Activated CD8-positive, alpha-beta memory T cell treated with anti-CD3 and anti-CD28 coated beads for 48 hours (primary cell): ENCODE measurements at regions not wholly inside any gene's neighbourhood (a gene's known extent, or its start where the extent isn't known, plus 50 kb on each side); places are given as distances from the start of the nearest gene placed in this dataset.
"Not testable (repeated sequence)": the region's sequence is repeated elsewhere in the genome, so short reads cannot be mapped to it uniquely, and the experiment has no call there.

ENCODE experiments used
- DNase-seq, 3 experiments: peaks; one replicate each; pipeline ENCODE4 v3.0.0-alpha.2; 2020; ENCODE audit warnings: low read depth in 2 of 3, low spot score in 2 of 3

GRCh38 chr2:62412347-62412742 is 93.7 kb downstream of the TMEM17 start:
- DNase-seq, result no peak

GRCh38 chr2:62410926-62411456 is 95.0 kb downstream of the TMEM17 start:
- no peak for DNase-seq

DNA sequence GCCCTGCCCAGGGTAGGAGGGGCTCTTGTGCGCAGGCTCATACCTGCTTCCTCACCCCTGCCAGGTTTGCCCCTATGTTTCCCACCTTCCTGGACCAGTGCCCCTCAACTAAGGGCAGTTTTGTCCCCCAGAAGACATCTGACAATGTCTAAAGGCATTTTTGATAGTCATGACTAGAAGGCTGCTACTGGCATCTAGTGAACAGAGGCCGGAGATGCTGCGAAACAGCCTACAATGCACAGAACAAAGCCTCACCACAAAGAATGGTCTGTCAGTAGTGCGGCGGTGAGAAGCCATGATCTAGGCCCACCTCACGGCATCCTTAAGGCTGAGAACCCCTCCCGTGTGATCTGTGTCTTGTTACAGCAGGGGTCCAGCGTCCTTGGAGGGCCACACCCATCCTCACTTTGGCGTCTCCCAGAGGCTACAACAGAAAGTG is 96.0 kb downstream of the TMEM17 start:
- DNase-seq, result no peak

DNA sequence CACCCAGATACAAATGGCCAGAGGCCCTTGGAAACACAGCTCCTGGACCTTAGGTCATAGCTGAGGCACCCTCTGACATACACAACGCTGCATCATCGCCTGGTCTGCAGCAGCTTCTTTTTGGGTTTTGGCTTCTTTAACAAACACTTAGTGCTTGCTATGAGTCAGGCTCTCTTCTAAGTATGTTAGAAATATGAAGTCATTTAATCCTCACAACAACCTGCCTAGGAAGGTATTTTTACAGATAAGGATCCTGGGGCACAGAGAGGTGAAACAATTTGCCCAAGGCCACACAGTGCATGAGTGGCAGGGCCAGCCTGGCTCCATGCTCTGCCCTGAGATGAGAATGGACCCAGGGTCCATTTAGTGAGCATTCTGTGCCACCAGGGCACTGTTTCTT is 96.6 kb downstream of the TMEM17 start:
- no peak for DNase-seq

GRCh38 chr2:62408241-62408677 is 97.7 kb downstream of the TMEM17 start:
- no peak for DNase-seq

DNA sequence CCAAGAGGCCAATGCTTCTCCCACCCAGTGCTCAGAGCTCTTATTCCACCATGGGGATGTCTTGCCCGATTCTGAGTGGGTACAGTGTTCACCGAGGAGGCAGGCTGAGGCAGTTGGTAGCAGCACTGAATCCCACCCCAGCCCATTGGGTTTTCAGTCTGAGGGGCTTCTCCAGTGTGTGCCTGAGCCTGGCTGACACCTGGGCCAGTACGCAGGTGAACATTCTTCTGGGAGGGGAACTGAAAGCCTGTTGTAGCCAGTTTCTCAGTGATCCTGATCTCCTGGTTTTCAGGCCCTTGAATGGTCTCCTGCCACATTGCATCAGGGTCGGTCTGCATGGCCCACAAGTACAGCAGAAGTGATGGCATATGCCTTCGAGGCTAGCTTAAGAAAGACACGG is 98.2 kb downstream of the TMEM17 start:
- DNase-seq, result no peak

DNA sequence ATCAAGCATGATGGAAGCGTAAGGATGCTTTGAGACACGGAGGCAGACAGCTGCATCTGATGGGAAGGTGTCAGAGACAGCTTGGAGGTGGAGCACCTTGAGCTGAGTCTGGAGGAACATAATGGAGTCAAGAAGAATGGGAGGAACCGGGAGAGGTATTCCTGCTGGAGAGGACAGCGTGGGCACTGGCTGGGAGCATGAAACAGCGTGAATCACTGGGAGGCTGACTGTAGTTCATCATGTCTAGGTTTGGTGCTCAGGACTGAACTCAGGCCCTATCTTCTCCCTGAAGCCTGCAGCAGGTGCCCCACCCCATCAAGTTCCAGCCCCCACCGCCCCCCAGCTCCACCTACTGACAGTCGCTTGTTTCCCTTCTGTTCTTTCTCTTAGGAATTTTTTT is 98.6 kb downstream of the TMEM17 start:
- DNase-seq, result no peak

GRCh38 chr2:62406573-62407043 is 99.4 kb downstream of the TMEM17 start:
- DNase-seq, result no peak

DNA sequence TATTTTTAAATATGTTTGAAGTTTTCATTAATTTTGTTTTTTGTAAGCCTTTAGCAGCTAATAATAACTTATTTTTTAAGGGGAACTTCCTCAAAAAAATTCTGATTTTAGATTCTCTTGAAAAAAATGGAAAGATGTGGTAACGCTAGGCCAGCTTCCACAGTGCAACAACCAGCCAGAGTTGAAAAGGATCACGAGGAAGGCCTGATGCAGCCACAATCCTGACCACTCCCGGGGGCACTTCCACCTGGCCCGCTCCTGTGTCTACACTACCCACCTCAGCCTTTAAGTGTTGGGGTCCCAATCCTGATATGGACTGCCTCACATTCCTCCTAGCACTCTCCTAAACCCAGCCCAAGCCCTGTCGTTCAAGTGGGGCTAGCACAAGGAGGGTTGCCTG is 101.1 kb downstream of the TMEM17 start:
- no peak for DNase-seq

- no peak for DNase-seq
These were observed 103.8 kb downstream of the TMEM17 start for GRCh38 chr2:62402156-62402555.

- no peak for DNase-seq
These were observed 107.6 kb downstream of the TMEM17 start for GRCh38 chr2:62398356-62398755.

DNA sequence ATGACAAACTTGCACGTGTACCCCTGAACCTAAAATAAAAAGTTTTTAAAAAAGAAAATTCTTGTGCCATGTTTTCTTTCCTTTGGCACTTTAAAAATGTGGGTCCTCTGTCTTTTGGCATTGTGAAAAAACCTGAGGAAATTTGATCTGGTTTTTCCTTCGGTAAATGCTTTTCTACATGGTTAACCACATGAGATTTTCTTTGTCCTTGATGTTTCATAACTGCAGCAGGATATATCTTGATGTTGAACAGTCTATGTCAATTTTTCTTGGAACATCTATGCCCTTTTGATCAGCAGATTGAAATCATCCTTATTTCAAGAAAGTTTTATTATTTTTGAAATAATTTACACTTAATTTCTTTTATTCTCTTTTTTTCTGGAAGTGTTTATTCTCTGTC is 109.1 kb downstream of the TMEM17 start:
- DNase-seq, result no peak

GRCh38 chr2:62393293-62393692 is 112.7 kb downstream of the TMEM17 start:
- DNase-seq, result no peak

- no peak for DNase-seq
These were observed 114.3 kb downstream of the TMEM17 start for GRCh38 chr2:62391696-62392095.

GRCh38 chr2:62386378-62386777 is 119.6 kb downstream of the TMEM17 start:
- not testable (repeated sequence) for DNase-seq

DNA sequence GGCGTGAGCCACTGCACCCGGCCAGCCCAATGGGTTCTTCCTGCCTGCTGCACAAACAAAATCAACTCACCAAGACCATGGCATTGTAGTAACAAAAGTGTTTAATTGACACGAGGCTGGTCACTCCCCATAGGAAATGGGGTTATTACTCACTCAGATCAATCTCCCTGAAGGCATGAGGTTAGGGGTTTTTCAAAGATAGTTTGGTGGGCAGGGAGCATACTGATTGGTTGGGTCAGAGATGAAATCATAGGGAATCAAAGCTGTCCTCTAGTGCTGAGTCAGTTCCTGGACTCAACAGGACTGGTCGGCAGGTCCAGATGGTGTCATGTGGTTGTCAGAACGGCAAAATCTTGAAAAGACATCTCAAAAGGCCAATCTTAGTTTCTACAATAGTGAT is 122.1 kb downstream of the TMEM17 start:
- DNase-seq, result no peak

DNA sequence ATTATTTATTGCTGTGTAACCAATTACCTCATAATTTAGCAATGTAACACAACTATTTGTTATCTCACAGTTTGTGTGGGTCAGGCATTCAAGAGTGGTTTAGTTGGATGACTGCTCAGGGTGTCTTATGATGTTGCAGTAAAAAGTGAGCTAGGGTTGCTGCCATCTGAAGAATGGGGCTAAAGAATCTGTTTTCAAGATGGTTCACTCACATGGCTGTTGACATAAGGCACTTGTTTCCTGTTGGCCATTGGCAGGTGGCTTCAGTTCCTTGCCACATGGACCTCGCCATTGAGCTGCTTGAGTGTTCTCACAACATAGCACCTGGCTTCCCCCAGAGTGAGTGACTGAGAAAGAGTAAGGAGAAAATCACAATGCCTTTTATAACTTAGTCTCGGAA is 123.2 kb downstream of the TMEM17 start:
- DNase-seq, result no peak

DNA sequence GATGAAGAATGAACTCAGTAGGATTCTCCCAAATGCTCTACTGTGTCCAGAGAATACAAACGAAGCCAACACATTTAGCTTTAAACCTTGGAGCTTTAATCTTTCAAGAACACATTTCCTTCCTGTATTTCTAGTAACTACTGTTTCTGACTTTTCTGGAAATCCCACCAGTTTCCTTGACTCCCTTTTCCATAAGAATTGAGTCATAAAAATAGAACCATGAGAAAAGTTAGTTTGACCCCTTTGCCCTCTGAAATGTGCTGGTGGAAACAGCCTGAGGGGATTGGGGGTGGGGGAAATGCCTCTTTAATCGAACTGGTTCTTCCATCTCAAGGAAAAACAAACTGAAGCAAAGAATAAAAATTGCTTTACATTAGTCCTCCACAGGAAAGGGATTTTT is 123.9 kb downstream of the TMEM17 start:
- DNase-seq, result no peak

- no peak for DNase-seq
These were observed 124.3 kb downstream of the TMEM17 start for GRCh38 chr2:62381656-62382055.

DNA sequence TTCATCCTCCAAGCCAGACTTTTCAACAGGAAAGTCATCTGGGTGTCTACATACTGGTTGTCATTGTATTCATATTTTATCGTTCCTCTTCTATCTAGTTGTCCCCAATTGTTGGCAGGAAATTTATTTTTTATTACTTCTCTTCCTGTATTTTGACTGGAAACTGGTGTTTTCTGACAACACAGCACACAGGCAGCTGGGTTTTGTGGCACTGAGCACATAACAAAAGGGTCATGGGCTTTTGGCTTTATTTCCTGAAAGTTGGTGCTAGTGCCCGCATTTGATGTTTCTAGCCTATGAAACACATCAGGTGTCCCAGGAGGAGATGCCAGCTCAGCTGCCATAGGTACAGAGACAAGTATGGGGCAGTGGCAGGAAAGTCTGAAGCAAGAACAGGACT is 126.4 kb downstream of the TMEM17 start:
- DNase-seq, result no peak

- DNase-seq, result no peak
These were observed 130.9 kb downstream of the TMEM17 start for GRCh38 chr2:62375113-62375420.

DNA sequence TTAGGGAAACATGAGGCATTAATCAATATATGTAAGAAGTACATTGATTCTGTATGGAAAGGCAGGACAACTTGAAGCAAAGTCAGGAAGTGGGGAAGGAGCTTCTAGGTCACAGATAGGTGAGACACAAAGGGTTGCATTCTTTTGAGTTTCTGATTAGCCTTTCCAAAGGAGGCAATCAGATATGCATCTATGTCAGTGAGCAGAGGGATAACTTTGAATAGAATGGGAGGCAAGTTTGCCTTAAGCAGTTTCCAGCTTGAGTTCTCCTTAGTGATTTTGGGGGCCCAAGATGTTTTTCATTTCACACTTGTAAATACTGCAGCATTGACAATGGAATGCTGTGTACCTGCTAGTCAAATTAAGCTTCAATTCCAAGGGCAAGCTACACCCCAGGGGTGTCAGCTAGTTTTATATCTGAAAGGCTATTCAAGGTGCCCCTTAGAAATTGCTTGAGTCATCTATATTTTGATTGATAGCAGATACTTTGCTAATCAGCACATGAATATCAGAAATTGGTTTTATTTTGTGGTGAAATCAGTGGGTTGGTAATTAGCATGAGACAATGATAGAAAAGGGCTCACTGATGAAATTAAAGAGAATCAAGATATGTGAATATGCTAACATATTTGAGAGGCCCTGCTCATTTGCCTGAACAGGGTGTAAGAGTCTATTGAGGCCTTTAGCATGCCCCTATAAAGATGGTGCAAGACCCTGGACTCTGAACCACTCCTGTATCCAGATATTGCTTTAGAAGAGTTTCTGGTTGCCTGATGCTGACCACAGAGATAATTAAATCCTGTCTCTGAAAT is 131.5 kb downstream of the TMEM17 start:
- no peak for DNase-seq

GRCh38 chr2:62372824-62373223 is 133.2 kb downstream of the TMEM17 start:
- DNase-seq, result no peak
